Adrenal gland (tissue), 5 donors: ENCODE measurements at regions not wholly inside any gene's neighbourhood (a gene's known extent, or its start where the extent isn't known, plus 50 kb on each side); places are given as distances from the start of the nearest gene placed in this dataset.

Experiments used
- POLR2A ChIP-seq, 2 donors: fragments of 450-650 bp; IDR thresholded peaks; one replicate each; pipeline ENCODE4 v1.6.1; 2017; ENCODE audit warnings: antibody characterized with exemption in 2 of 2, mild to moderate bottlenecking in 2 of 2, moderate library complexity in 1 of 2
- TF ChIP-seq, protein P1 (sequence below), 6 experiments: fragments of 450-650 bp in 4 of 6; fragments of 200-600 bp in 2 of 6; sonication (generic) in 1 of 6; IDR thresholded peaks; 1 replicate in 5 of 6; 2 replicates in 1 of 6; pipeline versions ENCODE4 v1.5.1 to v1.8.0; 2016 to 2021; ENCODE audit warnings: antibody characterized with exemption in 6 of 6, mild to moderate bottlenecking in 2 of 6, moderate library complexity in 1 of 6
- donor health status: DM: no; HTN: no; CAD: no.

DNA sequence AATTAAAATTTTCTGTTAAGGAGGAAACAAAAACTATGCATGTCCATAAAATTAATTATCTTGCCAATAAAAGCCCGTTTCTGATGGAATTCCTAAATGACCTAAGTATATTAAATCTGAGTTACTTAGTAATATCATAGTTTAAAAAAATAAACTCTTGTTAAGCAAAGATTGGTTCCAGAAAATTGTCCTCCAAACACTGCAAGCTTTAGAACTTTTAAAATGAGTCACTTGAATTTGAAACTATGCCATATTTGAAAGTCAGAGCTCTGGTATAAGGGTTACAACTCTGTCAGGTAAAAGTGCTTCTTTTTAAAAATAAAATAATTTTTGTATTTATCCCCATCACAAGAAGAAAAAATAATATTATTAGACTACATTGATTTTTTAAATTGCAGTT lies 409.5 kb downstream of the PLPP3 start:
- TF ChIP-seq, protein P1, sequence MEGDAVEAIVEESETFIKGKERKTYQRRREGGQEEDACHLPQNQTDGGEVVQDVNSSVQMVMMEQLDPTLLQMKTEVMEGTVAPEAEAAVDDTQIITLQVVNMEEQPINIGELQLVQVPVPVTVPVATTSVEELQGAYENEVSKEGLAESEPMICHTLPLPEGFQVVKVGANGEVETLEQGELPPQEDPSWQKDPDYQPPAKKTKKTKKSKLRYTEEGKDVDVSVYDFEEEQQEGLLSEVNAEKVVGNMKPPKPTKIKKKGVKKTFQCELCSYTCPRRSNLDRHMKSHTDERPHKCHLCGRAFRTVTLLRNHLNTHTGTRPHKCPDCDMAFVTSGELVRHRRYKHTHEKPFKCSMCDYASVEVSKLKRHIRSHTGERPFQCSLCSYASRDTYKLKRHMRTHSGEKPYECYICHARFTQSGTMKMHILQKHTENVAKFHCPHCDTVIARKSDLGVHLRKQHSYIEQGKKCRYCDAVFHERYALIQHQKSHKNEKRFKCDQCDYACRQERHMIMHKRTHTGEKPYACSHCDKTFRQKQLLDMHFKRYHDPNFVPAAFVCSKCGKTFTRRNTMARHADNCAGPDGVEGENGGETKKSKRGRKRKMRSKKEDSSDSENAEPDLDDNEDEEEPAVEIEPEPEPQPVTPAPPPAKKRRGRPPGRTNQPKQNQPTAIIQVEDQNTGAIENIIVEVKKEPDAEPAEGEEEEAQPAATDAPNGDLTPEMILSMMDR (IDR thresholded peaks at IDR 0.05): no peak
- TF ChIP-seq POLR2A (IDR thresholded peaks at IDR 0.05): no peak
